ENCODE measurements at regions not wholly inside any gene's neighbourhood (a gene's known extent, or its start where the extent isn't known, plus 50 kb on each side); places are given as distances from the start of the nearest gene placed in this dataset.

GRCh38 chr1:48105165-48105564 is 108.0 kb upstream of the TRABD2B start:
- TF ChIP-seq SP1 (IDR thresholded peaks at IDR 0.05), result no peak
- TF ChIP-seq TARDBP (IDR thresholded peaks at IDR 0.05), result no peak
- no peak for TF ChIP-seq FOXM1 (IDR thresholded peaks at IDR 0.05; ENCODE audit: borderline replicate concordance)
- TF ChIP-seq FOXA1 (IDR thresholded peaks at IDR 0.05), result no peak
- TF ChIP-seq ARNT (IDR thresholded peaks at IDR 0.05), result no peak
- TF ChIP-seq SUZ12 (IDR thresholded peaks at IDR 0.05), result no peak
- no peak for TF ChIP-seq HDGF (IDR thresholded peaks at IDR 0.05; ENCODE audit: borderline replicate concordance)
- no peak for TF ChIP-seq CTBP1 (IDR thresholded peaks at IDR 0.05; ENCODE audit: borderline replicate concordance)
- TF ChIP-seq ZNF384 (IDR thresholded peaks at IDR 0.05), result no peak
